ENCODE measurements at regions not wholly inside any gene's neighbourhood (a gene's known extent, or its start where the extent isn't known, plus 50 kb on each side); places are given as distances from the start of the nearest gene placed in this dataset.

DNA sequence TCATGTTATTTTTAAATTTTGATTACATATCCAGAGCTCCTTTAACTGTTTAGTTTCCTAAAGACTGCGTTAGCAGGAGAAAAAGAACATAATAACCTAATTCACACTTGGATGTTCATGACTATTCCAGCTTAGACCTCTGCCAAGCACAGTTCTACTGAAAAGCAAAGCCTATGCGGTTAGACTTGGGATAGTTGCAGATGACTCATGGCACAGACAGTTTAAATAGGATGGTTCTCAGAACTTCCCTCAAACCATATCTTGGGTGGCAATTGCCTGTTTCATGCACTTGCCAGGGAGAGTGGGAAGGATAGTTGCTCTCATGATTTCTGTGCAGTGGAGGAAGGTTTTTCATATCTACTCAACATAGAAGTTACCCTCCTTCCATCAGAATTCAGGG is 149.7 kb upstream of the KLHL29 start:
- TF ChIP-seq CTCF (tag by site-specific recombination; IDR thresholded peaks at IDR 0.05): no peak
- TF ChIP-seq ZFP37 (tag by site-specific recombination; IDR thresholded peaks at IDR 0.05): no peak
- no peak for TF ChIP-seq ZNF24 (tag by site-specific recombination; IDR thresholded peaks at IDR 0.05)
- TF ChIP-seq, protein P1, sequence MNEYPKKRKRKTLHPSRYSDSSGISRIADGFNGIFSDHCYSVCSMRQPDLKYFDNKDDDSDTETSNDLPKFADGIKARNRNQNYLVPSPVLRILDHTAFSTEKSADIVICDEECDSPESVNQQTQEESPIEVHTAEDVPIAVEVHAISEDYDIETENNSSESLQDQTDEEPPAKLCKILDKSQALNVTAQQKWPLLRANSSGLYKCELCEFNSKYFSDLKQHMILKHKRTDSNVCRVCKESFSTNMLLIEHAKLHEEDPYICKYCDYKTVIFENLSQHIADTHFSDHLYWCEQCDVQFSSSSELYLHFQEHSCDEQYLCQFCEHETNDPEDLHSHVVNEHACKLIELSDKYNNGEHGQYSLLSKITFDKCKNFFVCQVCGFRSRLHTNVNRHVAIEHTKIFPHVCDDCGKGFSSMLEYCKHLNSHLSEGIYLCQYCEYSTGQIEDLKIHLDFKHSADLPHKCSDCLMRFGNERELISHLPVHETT (tag by site-specific recombination; IDR thresholded peaks at IDR 0.05): no peak
- no peak for TF ChIP-seq ZNF529 (tag by site-specific recombination; IDR thresholded peaks at IDR 0.05; ENCODE audit: insufficient replicate concordance)
- no peak for TF ChIP-seq ZNF335 (tag by site-specific recombination; conservative IDR thresholded peaks at IDR 0.05)
- no peak for TF ChIP-seq SALL2 (tag by site-specific recombination; IDR thresholded peaks at IDR 0.05; ENCODE audit: borderline replicate concordance)
- TF ChIP-seq, protein P2, sequence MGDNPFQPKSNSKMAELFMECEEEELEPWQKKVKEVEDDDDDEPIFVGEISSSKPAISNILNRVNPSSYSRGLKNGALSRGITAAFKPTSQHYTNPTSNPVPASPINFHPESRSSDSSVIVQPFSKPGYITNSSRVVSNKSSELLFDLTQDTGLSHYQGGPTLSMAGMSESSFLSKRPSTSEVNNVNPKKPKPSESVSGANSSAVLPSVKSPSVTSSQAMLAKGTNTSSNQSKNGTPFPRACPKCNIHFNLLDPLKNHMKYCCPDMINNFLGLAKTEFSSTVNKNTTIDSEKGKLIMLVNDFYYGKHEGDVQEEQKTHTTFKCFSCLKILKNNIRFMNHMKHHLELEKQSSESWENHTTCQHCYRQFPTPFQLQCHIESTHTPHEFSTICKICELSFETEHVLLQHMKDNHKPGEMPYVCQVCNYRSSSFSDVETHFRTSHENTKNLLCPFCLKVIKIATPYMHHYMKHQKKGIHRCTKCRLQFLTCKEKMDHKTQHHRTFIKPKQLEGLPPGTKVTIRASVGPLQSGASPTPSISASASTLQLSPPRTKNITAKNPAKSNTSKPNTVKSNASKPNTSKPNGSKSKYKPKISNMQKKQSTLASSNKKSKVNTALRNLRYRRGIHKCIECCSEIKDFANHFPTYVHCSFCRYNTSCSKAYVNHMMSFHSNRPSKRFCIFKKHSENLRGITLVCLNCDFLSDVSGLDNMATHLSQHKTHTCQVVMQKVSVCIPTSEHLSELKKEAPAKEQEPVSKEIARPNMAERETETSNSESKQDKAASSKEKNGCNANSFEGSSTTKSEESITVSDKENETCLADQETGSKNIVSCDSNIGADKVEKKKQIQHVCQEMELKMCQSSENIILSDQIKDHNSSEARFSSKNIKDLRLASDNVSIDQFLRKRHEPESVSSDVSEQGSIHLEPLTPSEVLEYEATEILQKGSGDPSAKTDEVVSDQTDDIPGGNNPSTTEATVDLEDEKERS (tag by site-specific recombination; IDR thresholded peaks at IDR 0.05): no peak
- TF ChIP-seq SETDB1 (IDR thresholded peaks at IDR 0.05; ENCODE audit: insufficient read length, low read length): no peak
- TF ChIP-seq, protein P3, sequence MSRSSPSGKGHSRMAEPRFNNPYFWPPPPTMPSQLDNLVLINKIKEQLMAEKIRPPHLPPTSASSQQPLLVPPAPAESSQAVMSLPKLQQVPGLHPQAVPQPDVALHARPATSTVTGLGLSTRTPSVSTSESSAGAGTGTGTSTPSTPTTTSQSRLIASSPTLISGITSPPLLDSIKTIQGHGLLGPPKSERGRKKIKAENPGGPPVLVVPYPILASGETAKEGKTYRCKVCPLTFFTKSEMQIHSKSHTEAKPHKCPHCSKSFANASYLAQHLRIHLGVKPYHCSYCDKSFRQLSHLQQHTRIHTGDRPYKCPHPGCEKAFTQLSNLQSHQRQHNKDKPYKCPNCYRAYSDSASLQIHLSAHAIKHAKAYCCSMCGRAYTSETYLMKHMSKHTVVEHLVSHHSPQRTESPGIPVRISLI (tag by site-specific recombination; IDR thresholded peaks at IDR 0.05): no peak
- TF ChIP-seq ZNF223 (tag by site-specific recombination; IDR thresholded peaks at IDR 0.05): no peak
- no peak for TF ChIP-seq PRDM10 (tag by site-specific recombination; IDR thresholded peaks at IDR 0.05)
- no peak for TF ChIP-seq ZFP3 (tag by site-specific recombination; IDR thresholded peaks at IDR 0.05; ENCODE audit: low read depth)

All from HEK293 (cell line).